IMR-90 (cell line): ENCODE measurements at regions not wholly inside any gene's neighbourhood (a gene's known extent, or its start where the extent isn't known, plus 50 kb on each side); places are given as distances from the start of the nearest gene placed in this dataset.

ENCODE experiments used
- ATAC-seq: fragments of 200-7000 bp; cut with Tn5 transposase; 2 replicates; pipeline ENCODE4 v1.9.1; 2020; ENCODE audit warnings: low read depth, mild to moderate bottlenecking, moderate library complexity
- BruUV-seq: library from RNA; stranded (reverse); fragments of 400-500 nt; replicated peaks from 2 replicates; lab custom pipeline; 2021; lab: Mats Ljungman, UMichigan
- CTCF ChIA-PET: fragments of 300-600 bp; formaldehyde crosslinking; extraction: SDS; loops from one replicate; lab custom pipeline; 2021; ENCODE audit warnings: antibody characterized with exemption; lab: Yijun Ruan, JAX
- POLR2A ChIA-PET: fragments of 300-600 bp; sonication (Branson Sonifier 250); formaldehyde crosslinking; loops from one replicate; lab custom pipeline; 2022; ENCODE audit warnings: antibody characterized with exemption; ENCODE audit not compliant: unreplicated experiment; lab: Charles Lee
- DNase-seq: peaks from one replicate; pipeline ENCODE4 v3.0.0; 2013
- H2AFZ ChIP-seq: replicated peaks from 2 replicates; pipeline ENCODE3; 2013; ENCODE audit warnings: low read length, mild to moderate bottlenecking; ENCODE audit not compliant: poor library complexity
- H2AK5ac ChIP-seq: 2 replicates; pipeline ENCODE4 v1.6.1; 2013; ENCODE audit warnings: low read depth, low read length, inconsistent platforms
- H2AK9ac ChIP-seq: replicated peaks from 2 replicates; pipeline ENCODE3; 2013; ENCODE audit warnings: mild to moderate bottlenecking, low read depth, low read length, moderate library complexity; ENCODE audit not compliant: poor library complexity
- H2BK120ac ChIP-seq: 2 replicates; pipeline ENCODE4 v1.6.1; 2013; ENCODE audit warnings: low read depth, low read length, inconsistent platforms
- H2BK15ac ChIP-seq: 3 replicates; pipeline ENCODE4 v1.6.1; 2013; ENCODE audit warnings: low read depth, low read length, inconsistent platforms
- H2BK20ac ChIP-seq: 2 replicates; pipeline ENCODE4 v1.6.1; 2013; ENCODE audit warnings: low read depth, mild to moderate bottlenecking, inconsistent platforms, low read length, moderate library complexity
- H2BK5ac ChIP-seq: 2 replicates; pipeline ENCODE4 v1.6.1; 2013; ENCODE audit warnings: mild to moderate bottlenecking, low read depth, low read length, inconsistent platforms; ENCODE audit not compliant: poor library complexity, severe bottlenecking
- H3K14ac ChIP-seq: replicated peaks from 2 replicates; pipeline ENCODE4 v1.6.1; 2013; ENCODE audit warnings: low read depth, low read length, inconsistent platforms
- H3K18ac ChIP-seq: 2 replicates; pipeline ENCODE4 v1.6.1; 2013; ENCODE audit warnings: low read depth, low read length, control low read depth
- H3K23ac ChIP-seq: 2 replicates; pipeline ENCODE4 v1.6.1; 2013; ENCODE audit warnings: low read depth, low read length, inconsistent platforms
- H3K27ac ChIP-seq: 2 replicates; pipeline ENCODE4 v1.5.1; 2013; ENCODE audit warnings: mild to moderate bottlenecking, control low read depth, low read length; ENCODE audit not compliant: insufficient read depth
- H3K27me3 ChIP-seq: 2 replicates; pipeline ENCODE4 v1.6.1; 2013; ENCODE audit warnings: low read length; ENCODE audit not compliant: control insufficient read depth, insufficient read depth
- H3K36me3 ChIP-seq: 2 replicates; pipeline ENCODE4 v1.6.1; 2013; ENCODE audit warnings: low read length, mixed read lengths; ENCODE audit not compliant: control insufficient read depth, insufficient read depth
- H3K4ac ChIP-seq: 2 replicates; pipeline ENCODE4 v1.6.1; 2013; ENCODE audit warnings: low read depth, low read length, inconsistent platforms
- H3K4me1 ChIP-seq: 2 replicates; pipeline ENCODE4 v1.6.1; 2013; ENCODE audit warnings: low read length, mixed read lengths; ENCODE audit not compliant: control insufficient read depth, insufficient read depth
- H3K4me2 ChIP-seq: 2 replicates; pipeline ENCODE4 v1.6.1; 2013; ENCODE audit warnings: low read depth, mild to moderate bottlenecking, control low read depth, low read length, moderate library complexity
- H3K4me3 ChIP-seq: 2 replicates; pipeline ENCODE4 v1.5.1; 2013; ENCODE audit warnings: low read depth, mild to moderate bottlenecking, control low read depth, low read length, moderate library complexity; ENCODE audit not compliant: insufficient read depth
- H3K56ac ChIP-seq: 2 replicates; pipeline ENCODE4 v1.6.1; 2013; ENCODE audit warnings: low read length, inconsistent platforms; ENCODE audit not compliant: insufficient read depth; ENCODE audit errors: extremely low read depth
- H3K79me1 ChIP-seq, 2 experiments: 2 replicates each; pipeline ENCODE4 v1.6.1; 2013; ENCODE audit warnings: low read length in 2 of 2, inconsistent platforms in 1 of 2, low read depth in 1 of 2
- H3K9ac ChIP-seq: 2 replicates; pipeline ENCODE4 v1.6.1; 2013; ENCODE audit warnings: low read depth, low read length, control low read depth
- H3K9me1 ChIP-seq: 2 replicates; pipeline ENCODE4 v1.6.1; 2013; ENCODE audit warnings: low read length, inconsistent platforms; ENCODE audit not compliant: insufficient read depth
- H3K9me3 ChIP-seq: 2 replicates; pipeline ENCODE4 v1.6.1; 2013; ENCODE audit warnings: low read length; ENCODE audit not compliant: control insufficient read depth, insufficient read depth
- H4K20me1 ChIP-seq: 2 replicates; pipeline ENCODE4 v1.6.1; 2013; ENCODE audit warnings: low read length, inconsistent platforms; ENCODE audit not compliant: insufficient read depth
- H4K5ac ChIP-seq: 2 replicates; pipeline ENCODE4 v1.6.1; 2013; ENCODE audit warnings: mild to moderate bottlenecking, low read depth, low read length, control low read depth
- H4K8ac ChIP-seq, 2 experiments: 2 replicates each; pipeline ENCODE4 v1.6.1; 2013; ENCODE audit warnings: low read depth in 2 of 2, low read length in 2 of 2, control low read depth in 1 of 2, inconsistent platforms in 1 of 2
- H4K91ac ChIP-seq: 2 replicates; pipeline ENCODE4 v1.6.1; 2013; ENCODE audit warnings: low read depth, low read length, inconsistent platforms; ENCODE audit not compliant: insufficient read depth
- FOS ChIP-seq: fragments of 150-350 bp; IDR thresholded peaks from 2 replicates; pipeline ENCODE4 v1.6.1; 2016; ENCODE audit warnings: low read depth, low read length
- WGBS, 2 experiments: methylation state at CpG; one replicate each; pipeline versions ENCODE4 v1.1.5 to v1.1.7; 2013; ENCODE audit warnings: missing lambda C conversion rate in 2 of 2; ENCODE audit not compliant: insufficient read length in 1 of 2; ENCODE audit errors: extremely low coverage in 2 of 2; 5-methylcytosine and 5-hydroxymethylcytosine counted together
- dilution Hi-C: fragments of 300-500 bp; cut with HindIII; formaldehyde crosslinking; loops from one replicate; pipeline ENCODE4 v1.14.3; 2018; ENCODE audit warnings: low sequenced_read_pairs; ENCODE audit not compliant: unreplicated experiment
- in situ Hi-C: fragments of 300-500 bp; cut with MboI; formaldehyde crosslinking; loops from 3 replicates; pipeline ENCODE4 v1.14.3; 2019; ENCODE audit warnings: low sequenced_read_pairs, inconsistent platforms, mixed read lengths
- intact Hi-C: fragments of 100-400 bp; cut with micrococcal nuclease; formaldehyde crosslinking; loops from 2 replicates; pipeline ENCODE4 v1.10.0; 2022
- TF ChIP-seq, protein P1 (sequence below): fragments of 150-350 bp; IDR thresholded peaks from 2 replicates; pipeline ENCODE4 v1.6.1; 2016; ENCODE audit warnings: low read depth, mild to moderate bottlenecking, low read length, moderate library complexity, borderline replicate concordance

DNA sequence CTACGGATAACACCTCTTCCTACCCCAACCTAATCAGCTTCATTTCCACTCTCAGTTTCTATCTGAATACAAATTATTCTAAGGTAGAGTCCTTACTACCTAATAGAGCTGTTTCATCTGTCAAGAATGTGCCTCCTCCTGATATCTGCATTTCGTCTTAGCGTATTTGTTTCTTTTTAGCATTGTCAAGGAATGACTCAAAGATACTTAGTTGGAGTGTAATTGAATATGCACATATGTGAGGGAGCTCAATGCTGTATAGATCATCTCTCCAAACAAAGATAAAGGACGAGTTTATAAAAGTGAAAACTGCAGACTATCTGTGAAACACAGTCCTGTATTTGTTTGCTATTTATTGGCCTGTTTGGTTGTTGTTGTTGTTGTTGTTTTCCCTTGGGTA is 2059.4 kb upstream of the CELF4 start:
- peak overlapping the region; percentile 64; the same call in 1 of the 2 replicates for H3K14ac ChIP-seq

More for the DNA sequence above, 2059.4 kb upstream of the CELF4 start:
- no CpG with 5 or more reads among the region's 4 CpGs for WGBS, 2 experiments
- H3K36me3 ChIP-seq: no peaks in the 10 kb centered on the region
- peak overlapping the region; percentile 81 for H3K4me2 ChIP-seq
- DNase-seq: peak; percentile 82
- no peak overlapping the region for H3K4me3 ChIP-seq
- H2BK120ac ChIP-seq: peak overlapping the region; percentile 88
- H2AK5ac ChIP-seq: peak overlapping the region; percentile 20; the same call in 1 of the 2 replicates
- dilution Hi-C loops: no loop called here
- TF ChIP-seq, protein P1, sequence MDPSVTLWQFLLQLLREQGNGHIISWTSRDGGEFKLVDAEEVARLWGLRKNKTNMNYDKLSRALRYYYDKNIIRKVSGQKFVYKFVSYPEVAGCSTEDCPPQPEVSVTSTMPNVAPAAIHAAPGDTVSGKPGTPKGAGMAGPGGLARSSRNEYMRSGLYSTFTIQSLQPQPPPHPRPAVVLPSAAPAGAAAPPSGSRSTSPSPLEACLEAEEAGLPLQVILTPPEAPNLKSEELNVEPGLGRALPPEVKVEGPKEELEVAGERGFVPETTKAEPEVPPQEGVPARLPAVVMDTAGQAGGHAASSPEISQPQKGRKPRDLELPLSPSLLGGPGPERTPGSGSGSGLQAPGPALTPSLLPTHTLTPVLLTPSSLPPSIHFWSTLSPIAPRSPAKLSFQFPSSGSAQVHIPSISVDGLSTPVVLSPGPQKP: no peak
- TF ChIP-seq FOS: peak; percentile 57
- peaks cover 12% of the 10 kb centered on the region for H3K4me1 ChIP-seq
- H4K20me1 ChIP-seq: no peaks in the 10 kb centered on the region
- no peak overlapping the region for H3K23ac ChIP-seq
- peak overlapping the region; percentile 22; the same call in 1 of the 2 replicates for H3K27ac ChIP-seq
- intact Hi-C loops: no loop called here
- H3K9ac ChIP-seq: no peak overlapping the region; the same call in 1 of the 2 replicates
- no peaks in the 10 kb centered on the region for H3K9me3 ChIP-seq
- ChIA-PET CTCF (interaction anchor here (0.8 to 1.4 kb wide), 3 partner anchors 13 to 44 kb away, joined by 3 to 4 read pairs (median 3); no protein-coding TSS in a partner anchor), POLR2A (no interaction called here)
- peak overlapping the region in 1 of 2 experiments; percentile 88; a peak in 2 of 4 replicates for H4K8ac ChIP-seq
- H4K91ac ChIP-seq: peak overlapping the region; percentile 64; the same call in 1 of the 2 replicates
- peak overlapping the region; percentile 93 for H2BK20ac ChIP-seq
- ATAC-seq: peak; percentile 85
- peak overlapping the region; percentile 55; the same call in 1 of the 2 replicates for H3K18ac ChIP-seq
- H2BK15ac ChIP-seq: 0 out of 3 replicates have a peak overlapping the region, but pooled peaks have one; percentile 53
- H3K4ac ChIP-seq: peak overlapping the region; percentile 42; the same call in 1 of the 2 replicates
- peak overlapping the region; percentile 45; the same call in 1 of the 2 replicates for H4K5ac ChIP-seq
- H3K56ac ChIP-seq: no peak overlapping the region
- no peaks in the 10 kb centered on the region for H3K9me1 ChIP-seq
- no peak overlapping the region for H2AK9ac ChIP-seq
- H3K79me1 ChIP-seq: no peaks in the 10 kb centered on the region
- H2BK5ac ChIP-seq: peak overlapping the region; percentile 92
- H2AFZ ChIP-seq: no peak overlapping the region
- no peaks in the 10 kb centered on the region for H3K27me3 ChIP-seq
- in situ Hi-C loops: no loop called here
- BruUV-seq: no TSS peak
